ENCODE measurements at regions not wholly inside any gene's neighbourhood (a gene's known extent, or its start where the extent isn't known, plus 50 kb on each side); places are given as distances from the start of the nearest gene placed in this dataset.
"Not testable (repeated sequence)": the region's sequence is repeated elsewhere in the genome, so short reads cannot be mapped to it uniquely, and the experiment has no call there.

- Histone ChIP-seq H3K27ac (ENCODE audit: low read depth, low read length) (no peak overlapping the region), H3K9ac (ENCODE audit: low read length) (no peak overlapping the region), H3K4me3 (ENCODE audit: low read depth in 1 of 2, low read length in 2 of 2) (no peak overlapping the region), H3K9me3 (ENCODE audit: low read length) (no peaks in the 10 kb centered on the region), H3K36me3 (ENCODE audit: insufficient read depth, low read length) (no peaks in the 10 kb centered on the region), H3K4me1 (ENCODE audit: insufficient read depth, low read length) (no peaks in the 10 kb centered on the region), H3K27me3 (ENCODE audit: control insufficient read depth in 1 of 2, insufficient read depth in 2 of 2, low read length in 2 of 2) (no peaks in the 10 kb centered on the region)
Observed at GRCh38 chr5:125451622-125452021, 705.2 kb upstream of the ZNF608 start.

- no peaks in the 10 kb centered on the region for H3K36me3 ChIP-seq (ENCODE audit: insufficient read depth, low read length)
- no peak overlapping the region for H3K9ac ChIP-seq (ENCODE audit: low read length)
- H3K9me3 ChIP-seq (ENCODE audit: low read length) = no peaks in the 10 kb centered on the region
- no peaks in the 10 kb centered on the region for H3K27me3 ChIP-seq (ENCODE audit: control insufficient read depth in 1 of 2, insufficient read depth in 2 of 2, low read length in 2 of 2)
- H3K27ac ChIP-seq (ENCODE audit: low read depth, low read length) = no peak overlapping the region
- H3K4me3 ChIP-seq (ENCODE audit: low read depth in 1 of 2, low read length in 2 of 2) = no peak overlapping the region
- H3K4me1 ChIP-seq (ENCODE audit: insufficient read depth, low read length) = no peaks in the 10 kb centered on the region
Observed at GRCh38 chr5:125452991-125453390, 706.6 kb upstream of the ZNF608 start.

- no peak overlapping the region for H3K27ac ChIP-seq (ENCODE audit: low read depth, low read length)
- H3K9ac ChIP-seq (ENCODE audit: low read length) = no peak overlapping the region
- H3K27me3 ChIP-seq (ENCODE audit: control insufficient read depth in 1 of 2, insufficient read depth in 2 of 2, low read length in 2 of 2) = no peaks in the 10 kb centered on the region
- no peaks in the 10 kb centered on the region for H3K4me1 ChIP-seq (ENCODE audit: insufficient read depth, low read length)
- no peak overlapping the region for H3K4me3 ChIP-seq (ENCODE audit: low read depth in 1 of 2, low read length in 2 of 2)
- H3K36me3 ChIP-seq (ENCODE audit: insufficient read depth, low read length) = no peaks in the 10 kb centered on the region
- H3K9me3 ChIP-seq (ENCODE audit: low read length) = no peaks in the 10 kb centered on the region
Observed at GRCh38 chr5:125455041-125455440, 708.6 kb upstream of the ZNF608 start.

- H3K27me3 ChIP-seq (ENCODE audit: control insufficient read depth in 1 of 2, insufficient read depth in 2 of 2, low read length in 2 of 2); H3K9me3 ChIP-seq (ENCODE audit: low read length); H3K36me3 ChIP-seq (ENCODE audit: insufficient read depth, low read length); H3K27ac ChIP-seq (ENCODE audit: low read depth, low read length); H3K4me1 ChIP-seq (ENCODE audit: insufficient read depth, low read length); H3K4me3 ChIP-seq (ENCODE audit: low read depth in 1 of 2, low read length in 2 of 2); H3K9ac ChIP-seq (ENCODE audit: low read length): not testable (repeated sequence)
Observed at GRCh38 chr5:125456005-125456404, 709.6 kb upstream of the ZNF608 start.

- no peaks in the 10 kb centered on the region for H3K9me3 ChIP-seq (ENCODE audit: low read length)
- H3K27ac ChIP-seq (ENCODE audit: low read depth, low read length) = no peak overlapping the region
- H3K4me3 ChIP-seq (ENCODE audit: low read depth in 1 of 2, low read length in 2 of 2) = no peak overlapping the region
- no peaks in the 10 kb centered on the region for H3K4me1 ChIP-seq (ENCODE audit: insufficient read depth, low read length)
- H3K9ac ChIP-seq (ENCODE audit: low read length) = no peak overlapping the region
- H3K27me3 ChIP-seq (ENCODE audit: control insufficient read depth in 1 of 2, insufficient read depth in 2 of 2, low read length in 2 of 2) = no peaks in the 10 kb centered on the region
- H3K36me3 ChIP-seq (ENCODE audit: insufficient read depth, low read length) = no peaks in the 10 kb centered on the region
Observed at GRCh38 chr5:125457617-125458016, 711.2 kb upstream of the ZNF608 start.

- not testable (repeated sequence) for H3K27ac ChIP-seq (ENCODE audit: low read depth, low read length); H3K4me1 ChIP-seq (ENCODE audit: insufficient read depth, low read length); H3K4me3 ChIP-seq (ENCODE audit: low read depth in 1 of 2, low read length in 2 of 2); H3K36me3 ChIP-seq (ENCODE audit: insufficient read depth, low read length); H3K27me3 ChIP-seq (ENCODE audit: control insufficient read depth in 1 of 2, insufficient read depth in 2 of 2, low read length in 2 of 2); H3K9ac ChIP-seq (ENCODE audit: low read length); H3K9me3 ChIP-seq (ENCODE audit: low read length)
Observed at GRCh38 chr5:125458949-125459348, 712.5 kb upstream of the ZNF608 start.

GRCh38 chr5:125461641-125462072, 715.2 kb upstream of the ZNF608 start:
- no peaks in the 10 kb centered on the region for H3K9me3 ChIP-seq (ENCODE audit: low read length)
- no peaks in the 10 kb centered on the region for H3K36me3 ChIP-seq (ENCODE audit: insufficient read depth, low read length)
- no peak overlapping the region for H3K4me3 ChIP-seq (ENCODE audit: low read depth in 1 of 2, low read length in 2 of 2)
- no peaks in the 10 kb centered on the region for H3K4me1 ChIP-seq (ENCODE audit: insufficient read depth, low read length)
- H3K27me3 ChIP-seq (ENCODE audit: control insufficient read depth in 1 of 2, insufficient read depth in 2 of 2, low read length in 2 of 2) = no peaks in the 10 kb centered on the region
- no peak overlapping the region for H3K27ac ChIP-seq (ENCODE audit: low read depth, low read length)
- no peak overlapping the region for H3K9ac ChIP-seq (ENCODE audit: low read length)

GRCh38 chr5:125463466-125464092, 717.1 kb upstream of the ZNF608 start:
- no peaks in the 10 kb centered on the region for H3K36me3 ChIP-seq (ENCODE audit: insufficient read depth, low read length)
- no peaks in the 10 kb centered on the region for H3K27me3 ChIP-seq (ENCODE audit: control insufficient read depth in 1 of 2, insufficient read depth in 2 of 2, low read length in 2 of 2)
- no peak overlapping the region for H3K27ac ChIP-seq (ENCODE audit: low read depth, low read length)
- H3K4me1 ChIP-seq (ENCODE audit: insufficient read depth, low read length) = no peaks in the 10 kb centered on the region
- no peak overlapping the region for H3K9ac ChIP-seq (ENCODE audit: low read length)
- H3K4me3 ChIP-seq (ENCODE audit: low read depth in 1 of 2, low read length in 2 of 2) = no peak overlapping the region
- H3K9me3 ChIP-seq (ENCODE audit: low read length) = no peaks in the 10 kb centered on the region

- H3K27me3 ChIP-seq (ENCODE audit: control insufficient read depth in 1 of 2, insufficient read depth in 2 of 2, low read length in 2 of 2) = no peaks in the 10 kb centered on the region
- H3K4me3 ChIP-seq (ENCODE audit: low read depth in 1 of 2, low read length in 2 of 2) = no peak overlapping the region
Observed at GRCh38 chr5:125464847-125465432, 718.5 kb upstream of the ZNF608 start.

GRCh38 chr5:125465703-125466102, 719.3 kb upstream of the ZNF608 start:
- Histone ChIP-seq H3K9ac (ENCODE audit: low read length) (no peak overlapping the region), H3K9me3 (ENCODE audit: low read length) (no peaks in the 10 kb centered on the region), H3K27ac (ENCODE audit: low read depth, low read length) (no peak overlapping the region), H3K36me3 (ENCODE audit: insufficient read depth, low read length) (no peaks in the 10 kb centered on the region), H3K4me3 (ENCODE audit: low read depth in 1 of 2, low read length in 2 of 2) (no peak overlapping the region), H3K4me1 (ENCODE audit: insufficient read depth, low read length) (no peaks in the 10 kb centered on the region), H3K27me3 (ENCODE audit: control insufficient read depth in 1 of 2, insufficient read depth in 2 of 2, low read length in 2 of 2) (no peaks in the 10 kb centered on the region)

More at GRCh38 chr5:125464847-125465432, 718.5 kb upstream of the ZNF608 start:
- Histone ChIP-seq H3K27ac (ENCODE audit: low read depth, low read length) (no peak overlapping the region), H3K9me3 (ENCODE audit: low read length) (no peaks in the 10 kb centered on the region), H3K4me1 (ENCODE audit: insufficient read depth, low read length) (no peaks in the 10 kb centered on the region), H3K9ac (ENCODE audit: low read length) (no peak overlapping the region), H3K36me3 (ENCODE audit: insufficient read depth, low read length) (no peaks in the 10 kb centered on the region)

- Histone ChIP-seq H3K27me3 (ENCODE audit: control insufficient read depth in 1 of 2, insufficient read depth in 2 of 2, low read length in 2 of 2) (no peaks in the 10 kb centered on the region), H3K9me3 (ENCODE audit: low read length) (no peaks in the 10 kb centered on the region), H3K4me3 (ENCODE audit: low read depth in 1 of 2, low read length in 2 of 2) (no peak overlapping the region), H3K36me3 (ENCODE audit: insufficient read depth, low read length) (no peaks in the 10 kb centered on the region), H3K27ac (ENCODE audit: low read depth, low read length) (no peak overlapping the region), H3K9ac (ENCODE audit: low read length) (no peak overlapping the region), H3K4me1 (ENCODE audit: insufficient read depth, low read length) (no peaks in the 10 kb centered on the region)
Observed at GRCh38 chr5:125467222-125467621, 720.8 kb upstream of the ZNF608 start.

GRCh38 chr5:125470280-125470902, 724.0 kb upstream of the ZNF608 start:
- Histone ChIP-seq H3K4me3 (ENCODE audit: low read depth in 1 of 2, low read length in 2 of 2) (no peak overlapping the region), H3K36me3 (ENCODE audit: insufficient read depth, low read length) (no peaks in the 10 kb centered on the region), H3K27me3 (ENCODE audit: control insufficient read depth in 1 of 2, insufficient read depth in 2 of 2, low read length in 2 of 2) (no peaks in the 10 kb centered on the region), H3K9ac (ENCODE audit: low read length) (no peak overlapping the region), H3K9me3 (ENCODE audit: low read length) (no peaks in the 10 kb centered on the region), H3K27ac (ENCODE audit: low read depth, low read length) (no peak overlapping the region), H3K4me1 (ENCODE audit: insufficient read depth, low read length) (no peaks in the 10 kb centered on the region)

Measured in muscle layer of colon (tissue), 2 donors.